Dedifferentiated amniotic fluid mesenchymal stem cell (primary cell): ENCODE measurements at regions not wholly inside any gene's neighbourhood (a gene's known extent, or its start where the extent isn't known, plus 50 kb on each side); places are given as distances from the start of the nearest gene placed in this dataset.

Experiments used
- DNase-seq: peaks from one replicate; pipeline ENCODE4 v3.0.0-alpha.2; 2016; ENCODE audit errors: extremely low spot score

- no peak for DNase-seq
Measured at GRCh38 chr17:45686250-45686649, 97.9 kb upstream of the CRHR1 start.

DNA sequence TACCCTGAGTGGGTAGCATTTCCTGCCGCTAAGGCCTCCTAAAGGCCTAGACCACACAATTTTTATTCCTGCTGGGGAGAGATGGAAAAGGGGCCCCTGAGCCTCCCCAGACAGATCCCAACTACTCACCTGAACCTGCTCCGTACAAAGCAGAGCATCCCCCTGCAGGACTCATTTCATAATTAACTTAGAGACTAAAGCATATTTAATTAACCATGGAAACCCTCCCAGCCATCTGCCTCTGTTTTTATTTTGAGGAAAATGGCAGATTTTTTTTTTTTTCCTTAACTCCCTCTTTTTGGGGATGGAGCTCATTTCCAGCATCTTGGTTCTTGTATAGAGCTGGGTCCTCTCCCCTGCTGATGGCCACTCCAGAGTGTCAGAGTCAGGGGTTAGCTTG is 96.5 kb upstream of the CRHR1 start:
- no peak for DNase-seq

GRCh38 chr17:45688353-45688752 is 95.8 kb upstream of the CRHR1 start:
- DNase-seq, result no peak

DNA sequence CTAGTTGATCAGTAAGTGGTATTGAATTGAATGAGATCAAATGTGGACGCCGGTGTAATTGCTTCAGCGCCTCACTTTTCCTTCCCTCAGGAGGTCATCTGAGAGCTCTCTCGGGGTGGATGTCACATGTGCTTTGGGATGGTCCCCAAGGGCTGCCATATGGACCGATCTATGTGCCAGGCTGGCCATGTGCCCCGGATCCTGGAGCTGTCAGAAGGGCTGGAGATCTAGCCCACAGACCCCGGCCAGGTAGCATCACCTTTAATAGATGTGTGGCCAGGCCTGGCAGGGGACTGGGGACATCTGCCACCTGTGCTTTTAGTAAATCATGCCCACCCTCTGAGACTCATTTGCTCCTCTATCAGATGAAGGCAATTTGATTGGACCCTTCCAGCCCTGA is 95.3 kb upstream of the CRHR1 start:
- no peak for DNase-seq

DNA sequence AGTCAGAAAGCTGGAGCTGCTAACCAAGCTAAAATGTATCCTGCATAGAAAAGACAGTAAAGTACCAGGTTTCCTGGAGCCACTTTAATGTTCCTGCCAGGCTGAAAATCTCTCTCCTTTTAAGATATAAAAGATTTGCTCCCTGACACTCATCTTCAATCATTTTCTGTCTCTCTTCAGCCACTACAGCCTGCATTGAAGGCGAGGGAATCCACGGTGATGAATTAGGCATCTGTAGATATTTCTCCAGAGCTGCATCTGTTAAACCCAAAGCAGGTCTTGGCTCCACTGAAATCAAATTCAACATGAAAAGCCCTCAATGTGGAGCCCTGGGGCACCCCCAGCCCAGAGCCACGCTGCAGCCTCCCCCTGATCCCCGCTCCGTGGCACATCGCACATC is 94.7 kb upstream of the CRHR1 start:
- no peak for DNase-seq

DNA sequence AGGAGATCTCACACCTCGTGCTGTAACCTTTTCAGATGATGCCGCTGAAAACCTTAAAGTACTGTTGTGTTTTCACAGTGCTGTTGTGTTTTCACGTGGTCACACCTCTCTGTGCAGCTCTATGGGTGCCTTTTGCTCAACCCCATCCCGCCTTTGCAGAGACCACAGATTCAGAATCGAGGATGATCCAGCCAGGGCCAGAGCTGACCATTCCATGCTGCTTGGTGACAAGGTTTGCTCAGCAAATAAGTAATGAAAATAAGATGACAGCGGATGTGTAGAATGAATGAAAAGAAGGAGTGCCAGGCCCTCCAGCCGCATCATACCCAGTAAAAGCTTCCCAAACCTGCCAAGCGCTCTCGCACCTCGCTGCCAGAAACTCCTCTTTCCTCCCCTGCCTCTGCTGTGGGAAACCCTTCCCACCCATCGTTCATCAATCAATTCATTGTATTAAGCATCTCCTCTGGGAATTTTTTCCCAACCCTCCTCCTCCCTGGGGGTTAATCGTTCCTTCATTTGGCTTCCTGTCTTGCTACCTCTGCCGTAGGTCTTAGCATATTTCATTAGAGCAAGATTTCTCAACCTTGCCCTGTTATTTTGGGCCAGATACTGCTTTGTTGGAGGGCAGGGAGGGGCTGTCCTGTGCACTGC is 93.4 kb upstream of the CRHR1 start:
- no peak for DNase-seq

DNA sequence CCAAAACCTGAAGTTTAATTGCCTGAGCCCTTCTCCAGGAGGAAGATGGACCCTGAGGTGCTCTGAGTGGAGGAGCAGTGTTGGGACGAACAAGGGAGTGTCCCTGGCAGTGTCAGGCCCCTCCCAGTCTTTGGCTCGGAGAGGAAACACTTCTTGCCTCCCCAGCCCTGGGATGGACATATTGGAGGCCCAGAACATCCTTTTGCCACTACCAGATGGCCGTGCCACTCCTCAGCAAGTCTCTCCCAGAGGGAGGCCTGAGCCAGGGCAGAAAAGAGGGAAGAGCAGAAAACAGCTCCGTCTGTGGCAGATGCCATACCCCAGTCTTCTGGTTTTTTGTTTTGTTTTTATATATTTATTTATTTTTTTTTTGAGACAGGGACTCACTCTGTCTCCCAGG is 91.5 kb upstream of the CRHR1 start:
- no peak for DNase-seq

DNA sequence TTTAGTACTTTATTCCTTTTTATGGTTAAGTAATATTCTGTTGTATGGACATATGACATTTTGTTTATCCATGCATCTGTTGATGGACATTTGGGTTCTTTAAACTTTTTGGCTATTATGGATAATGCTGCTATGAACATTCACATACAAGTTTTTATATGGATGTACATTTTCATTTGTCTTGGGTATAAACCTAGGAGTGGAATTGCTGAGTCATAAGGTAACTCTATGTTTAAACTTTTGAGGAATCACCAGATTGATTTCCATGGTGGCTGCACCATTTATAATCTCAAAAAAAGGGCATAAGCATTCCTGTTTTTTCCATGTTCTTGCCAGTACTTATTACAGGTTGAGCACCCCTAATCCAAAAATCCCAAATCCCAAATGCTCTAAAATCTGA is 90.3 kb upstream of the CRHR1 start:
- DNase-seq, result no peak

DNA sequence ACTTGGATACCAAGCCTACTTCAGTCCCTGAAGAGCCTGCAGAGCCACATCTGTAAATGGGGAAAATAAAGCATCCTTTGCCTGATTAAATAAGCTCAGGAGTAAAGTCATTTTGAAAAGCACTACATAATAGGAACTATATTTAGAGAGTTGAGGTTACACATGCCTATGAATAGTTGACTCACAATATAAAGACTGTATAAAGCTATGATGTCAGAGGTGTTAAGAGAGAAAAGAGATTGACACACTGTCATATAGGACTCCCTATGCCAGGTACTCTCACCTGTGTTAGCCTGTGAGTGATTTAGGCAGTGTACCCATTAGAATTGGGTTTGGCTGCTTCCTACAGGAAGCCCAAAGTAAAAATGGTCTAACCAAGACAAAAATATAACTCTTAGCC is 87.7 kb upstream of the CRHR1 start:
- DNase-seq, result no peak

- no peak for DNase-seq
Measured at GRCh38 chr17:45697076-45697475, 87.0 kb upstream of the CRHR1 start.

GRCh38 chr17:45700171-45701090 is 83.7 kb upstream of the CRHR1 start:
- DNase-seq, result no peak

DNA sequence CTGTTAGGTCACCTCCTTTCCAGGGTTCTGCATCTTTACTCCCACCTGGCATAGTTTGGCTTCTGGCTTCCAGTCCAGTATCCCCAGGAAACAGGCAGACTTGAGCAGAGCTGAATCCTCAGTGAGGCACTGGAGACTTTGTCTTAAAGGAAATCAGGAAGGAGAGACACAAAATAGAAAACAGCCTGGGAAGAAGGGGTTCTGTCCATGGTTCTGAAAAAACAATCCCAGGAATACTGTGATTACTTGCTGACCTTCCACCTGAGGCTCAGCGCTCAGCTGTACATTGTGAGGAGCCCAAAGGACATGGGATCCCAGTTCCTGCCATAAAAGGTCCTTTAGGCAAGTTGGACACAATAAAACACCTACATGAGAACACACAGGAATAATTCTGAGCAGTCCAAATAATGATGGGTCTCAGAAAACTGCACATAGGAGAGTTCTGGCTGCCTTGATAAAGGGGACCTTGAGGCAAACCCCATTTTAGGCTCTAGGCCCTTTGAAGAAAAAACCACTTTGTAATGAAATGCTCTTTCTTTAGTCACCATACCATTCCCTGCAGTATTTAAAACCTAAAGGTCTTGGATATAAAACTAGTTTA is 81.4 kb upstream of the CRHR1 start:
- DNase-seq, result no peak

DNA sequence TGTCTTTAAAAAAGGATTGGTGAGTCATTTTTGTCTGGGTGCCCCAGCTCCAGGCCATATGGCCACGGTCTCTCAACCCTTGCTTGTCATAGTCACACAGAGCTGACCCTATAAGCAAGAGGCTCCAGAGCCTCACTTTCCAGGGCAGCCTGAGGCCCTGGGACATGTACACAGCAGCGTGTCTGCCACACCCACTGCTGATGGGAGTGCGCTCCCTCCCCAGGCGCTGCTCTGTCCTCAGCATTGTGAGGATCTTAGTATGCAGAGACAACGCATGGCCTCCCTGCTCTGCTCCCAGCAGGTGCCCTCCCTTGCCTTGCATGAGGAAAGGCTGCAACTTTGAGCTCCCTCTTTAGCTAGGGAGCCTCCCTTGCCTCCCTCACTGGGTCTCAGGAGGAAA is 80.8 kb upstream of the CRHR1 start:
- DNase-seq, result no peak

- no peak for DNase-seq
Measured at GRCh38 chr17:45703806-45704205, 80.3 kb upstream of the CRHR1 start.

GRCh38 chr17:45704251-45704650 is 79.9 kb upstream of the CRHR1 start:
- no peak for DNase-seq

- no peak for DNase-seq
Measured at GRCh38 chr17:45705123-45706009, 78.8 kb upstream of the CRHR1 start.

DNA sequence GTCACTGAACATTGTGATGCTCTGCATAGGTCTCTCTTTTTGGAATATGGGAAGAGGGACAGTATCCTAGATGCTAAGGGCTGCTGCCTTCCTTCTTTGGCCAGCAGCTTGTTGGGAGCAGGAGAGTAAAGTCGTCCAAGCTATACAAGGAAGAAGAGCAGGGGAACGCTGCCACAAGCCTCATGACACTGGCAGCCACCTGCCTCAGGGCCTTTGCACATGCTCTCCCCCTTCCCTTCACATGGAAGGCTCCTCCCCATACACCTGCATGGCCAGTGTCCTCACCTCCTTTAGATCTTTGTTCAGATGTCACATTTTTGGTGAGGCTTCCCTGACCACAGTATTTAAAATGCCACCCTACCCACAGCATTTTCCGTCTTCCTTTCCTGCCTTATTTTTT is 78.1 kb upstream of the CRHR1 start:
- DNase-seq, result no peak

GRCh38 chr17:45708707-45709290 is 75.3 kb upstream of the CRHR1 start:
- no peak for DNase-seq

GRCh38 chr17:45709728-45710288 is 74.3 kb upstream of the CRHR1 start:
- no peak for DNase-seq

- no peak for DNase-seq
Measured at GRCh38 chr17:45715787-45716186, 68.3 kb upstream of the CRHR1 start.

GRCh38 chr17:45718791-45719190 is 65.3 kb upstream of the CRHR1 start:
- DNase-seq, result no peak
